GM21515 (cell line): ENCODE measurements at regions not wholly inside any gene's neighbourhood (a gene's known extent, or its start where the extent isn't known, plus 50 kb on each side); places are given as distances from the start of the nearest gene placed in this dataset.
"Not testable (repeated sequence)": the region's sequence is repeated elsewhere in the genome, so short reads cannot be mapped to it uniquely, and the experiment has no call there.

Experiments used
- ATAC-seq: cut with Tn5 transposase; IDR thresholded peaks from one replicate; pipeline ENCODE4 v1.9.1; 2021; ENCODE audit not compliant: unreplicated experiment

DNA sequence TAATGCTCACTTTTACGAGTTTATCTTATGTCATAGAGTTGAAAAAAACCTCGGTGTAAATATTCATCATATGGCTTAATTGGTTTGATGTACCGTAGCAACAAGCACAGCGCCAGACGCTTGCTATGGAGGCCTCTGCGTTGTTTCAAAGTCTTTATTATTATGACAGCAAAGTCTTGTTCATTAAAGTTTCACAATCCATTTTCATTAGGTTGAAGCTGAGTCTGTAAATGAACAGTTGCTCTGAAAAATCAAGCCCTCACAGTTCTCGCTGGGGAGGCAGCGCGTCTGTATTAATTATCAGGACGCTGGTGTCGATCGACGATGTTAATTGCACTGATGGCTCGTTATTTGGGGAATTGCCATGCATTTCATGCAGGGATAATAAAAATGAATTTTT is 185.6 kb downstream of the INSC start:
- ATAC-seq = no peak

DNA sequence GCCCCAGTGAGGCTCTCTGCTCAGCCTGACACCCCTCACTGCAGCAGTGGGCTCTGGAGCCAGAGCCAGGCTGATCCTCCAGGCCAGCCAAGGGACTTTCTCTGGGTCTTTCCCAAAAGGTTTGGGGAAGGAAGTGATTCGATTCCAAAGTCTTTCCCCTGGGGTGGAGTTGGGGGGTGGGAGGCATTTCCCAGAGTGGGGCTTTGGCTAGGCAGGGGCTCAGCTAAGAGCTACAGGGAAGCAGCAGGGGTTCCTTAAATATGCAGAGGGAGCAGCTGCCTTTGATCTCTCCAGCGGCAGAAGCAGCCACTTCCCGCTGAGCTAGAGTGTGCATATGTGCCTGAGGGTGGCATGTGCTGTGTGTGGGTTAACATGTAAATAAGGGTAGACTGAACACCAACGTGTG is 192.9 kb downstream of the INSC start:
- ATAC-seq = no peak

DNA sequence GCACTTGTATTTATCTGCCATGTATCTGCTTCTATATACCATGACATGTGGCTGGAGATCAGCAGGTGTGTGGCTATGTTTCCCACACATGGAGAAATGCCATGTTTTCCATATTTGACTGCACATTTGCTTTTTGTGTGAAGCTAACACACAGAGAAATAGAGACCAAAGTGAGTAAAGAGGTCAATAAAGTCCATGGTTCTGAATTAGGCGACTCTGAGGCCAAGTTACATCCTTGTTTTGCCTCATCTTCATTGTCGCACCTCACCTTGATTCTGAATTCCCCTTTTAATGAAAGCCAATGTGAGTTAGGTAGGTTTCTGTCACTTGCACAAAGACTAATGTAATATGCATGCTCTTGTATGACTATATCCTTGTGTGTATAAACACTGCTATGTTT is 194.1 kb downstream of the INSC start:
- ATAC-seq = no peak

DNA sequence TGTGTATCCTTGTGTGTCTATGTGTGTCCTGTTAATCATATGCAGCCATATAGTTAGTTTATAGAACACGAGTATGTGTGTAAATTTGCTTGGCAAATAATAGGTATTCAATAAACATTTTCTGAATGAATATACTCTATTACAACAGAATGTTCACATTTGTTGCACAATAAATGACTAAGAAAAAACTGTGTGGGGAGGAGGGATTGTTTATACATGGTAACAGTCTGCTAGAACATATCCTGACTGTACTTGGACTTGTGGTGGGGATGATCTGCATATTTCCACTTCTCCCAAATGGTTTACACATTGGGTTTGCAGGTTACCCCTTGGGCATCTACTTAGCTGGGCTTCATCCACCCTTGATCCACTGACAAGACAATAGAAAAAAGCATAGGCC is 194.6 kb downstream of the INSC start:
- ATAC-seq = no peak

DNA sequence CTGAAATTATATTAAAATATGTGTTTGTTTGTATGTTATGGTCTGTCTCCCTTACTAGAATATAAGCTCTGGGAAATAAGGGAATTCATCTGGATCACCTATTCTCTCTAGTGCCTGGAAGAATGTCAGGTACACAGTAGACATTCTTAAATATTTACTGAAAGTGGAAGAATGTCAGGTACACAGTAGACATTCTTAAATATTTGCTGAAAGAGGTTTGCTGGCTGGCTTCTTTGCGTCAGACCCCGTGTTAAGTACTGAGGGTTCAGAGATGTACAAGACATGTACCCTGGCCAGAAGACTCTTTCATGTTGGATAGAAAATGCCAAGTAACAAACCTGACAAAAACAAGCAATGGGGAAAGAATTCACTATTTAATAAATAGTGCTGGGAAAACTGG is 199.1 kb downstream of the INSC start:
- no peak for ATAC-seq

DNA sequence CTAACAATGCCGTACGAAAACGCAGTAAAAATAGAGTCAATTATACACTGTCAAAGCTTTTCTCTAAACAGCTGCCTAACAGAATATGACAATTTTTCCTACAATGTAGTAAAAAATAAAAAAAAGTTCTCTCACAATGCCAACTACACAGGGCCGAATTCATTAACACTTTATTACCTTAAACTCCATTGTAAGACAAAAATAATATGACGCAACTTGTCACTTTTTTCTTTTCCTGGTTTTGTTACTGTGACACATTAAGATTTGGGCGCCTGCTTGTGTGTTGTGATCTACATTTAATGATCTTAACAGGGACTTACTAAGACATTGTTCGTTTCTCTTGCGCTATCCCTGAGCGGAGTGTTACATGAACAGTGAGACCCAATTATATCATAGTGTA is 204.1 kb downstream of the INSC start:
- ATAC-seq = no peak

DNA sequence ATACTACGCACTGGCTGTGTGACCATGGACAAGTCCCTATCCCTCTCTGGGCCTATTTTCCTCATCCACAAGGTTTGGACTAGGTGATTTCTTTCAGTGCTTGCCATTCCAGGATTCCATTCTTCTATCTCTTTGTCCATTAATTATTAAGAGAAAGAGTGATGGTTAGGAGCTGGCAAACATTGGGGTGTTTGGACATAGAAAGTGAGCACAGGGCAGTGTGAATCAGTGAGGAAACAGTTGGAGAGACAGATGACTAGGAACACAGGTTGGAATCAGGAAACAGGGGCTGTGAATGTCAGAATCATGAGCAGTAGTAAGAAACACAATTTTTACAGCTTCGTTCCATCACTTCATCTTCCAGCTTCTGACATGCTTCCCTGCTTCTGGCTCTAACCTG is 211.8 kb downstream of the INSC start:
- no peak for ATAC-seq

DNA sequence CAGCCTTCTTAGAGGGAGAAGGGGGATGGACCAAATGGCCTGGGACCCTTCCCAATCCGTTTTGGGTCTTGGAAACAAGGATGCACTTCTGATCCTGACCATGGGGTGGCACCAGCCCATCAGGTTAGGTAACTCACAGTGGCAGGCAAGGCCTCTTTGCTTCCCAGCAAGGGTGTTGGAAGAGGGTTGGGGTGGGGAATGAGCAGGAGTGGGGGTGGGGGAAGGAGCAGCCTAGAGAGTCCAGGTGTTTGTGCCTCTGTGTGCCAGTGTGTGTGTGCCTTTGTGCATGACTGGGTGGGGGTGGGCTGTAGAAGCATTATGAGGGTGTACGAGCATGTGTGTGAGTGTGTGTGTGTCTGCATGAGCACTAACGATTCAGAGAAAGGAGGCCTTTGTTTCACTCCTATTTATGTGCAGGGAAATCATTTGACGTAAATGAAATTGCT is 213.1 kb downstream of the INSC start:
- peak; percentile 59 for ATAC-seq

DNA sequence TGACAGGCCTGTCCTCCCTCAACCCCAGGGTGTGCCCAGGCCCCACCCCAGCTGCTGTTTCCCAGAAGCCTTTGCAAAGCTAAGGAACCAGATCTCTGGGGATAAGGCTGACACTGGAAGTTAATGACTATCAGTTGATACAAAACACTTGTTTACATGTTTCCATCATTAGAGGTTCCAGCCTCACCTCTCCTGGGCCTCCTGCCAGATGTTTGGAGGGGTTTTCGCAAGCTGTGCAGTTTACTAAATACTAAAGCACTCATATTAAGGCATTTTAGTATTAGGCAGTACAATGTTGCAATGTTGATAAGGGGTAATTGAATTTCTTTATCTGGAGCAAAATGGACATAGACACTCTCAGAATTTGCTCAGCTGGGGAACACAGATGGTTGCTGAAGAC is 218.7 kb downstream of the INSC start:
- no peak for ATAC-seq

DNA sequence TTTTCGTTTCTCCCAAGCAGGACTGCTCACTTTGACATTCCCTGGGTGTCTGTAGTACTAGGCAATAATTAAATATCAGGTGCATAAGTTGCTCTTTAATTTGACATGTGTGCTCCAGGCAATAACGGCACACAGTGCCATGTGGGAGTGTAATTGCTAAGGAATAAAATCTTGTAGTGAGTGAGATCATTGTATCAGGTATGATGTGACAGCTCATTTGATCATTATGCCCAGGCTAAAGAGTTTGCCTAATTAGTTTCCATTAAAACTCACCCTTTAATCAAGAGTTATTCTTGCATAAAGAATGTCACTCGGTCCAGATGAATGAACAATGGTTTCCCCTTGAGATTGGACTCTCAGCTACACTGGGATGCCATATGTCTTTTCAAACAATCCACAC is 220.0 kb downstream of the INSC start:
- ATAC-seq = no peak

DNA sequence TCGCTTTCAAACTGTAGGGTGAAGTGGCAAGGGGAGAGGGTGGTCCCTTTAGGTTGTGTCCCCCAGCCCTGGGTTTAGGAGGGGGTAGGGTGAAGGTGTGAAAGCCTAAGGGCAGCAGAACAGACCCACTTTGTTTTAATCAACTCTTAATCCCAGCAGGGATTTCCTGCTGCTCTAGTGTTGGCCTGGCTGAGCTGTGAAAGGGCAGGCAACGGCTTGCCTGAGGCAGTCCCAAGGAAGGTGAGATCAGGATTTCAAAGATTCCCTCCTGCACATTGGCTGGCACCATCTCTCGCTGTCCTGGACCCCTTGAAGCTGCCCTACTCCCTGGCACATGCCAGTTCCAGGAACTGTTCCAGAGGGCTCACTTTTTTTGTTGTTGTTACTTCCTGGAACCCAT is 221.3 kb downstream of the INSC start:
- ATAC-seq = no peak

DNA sequence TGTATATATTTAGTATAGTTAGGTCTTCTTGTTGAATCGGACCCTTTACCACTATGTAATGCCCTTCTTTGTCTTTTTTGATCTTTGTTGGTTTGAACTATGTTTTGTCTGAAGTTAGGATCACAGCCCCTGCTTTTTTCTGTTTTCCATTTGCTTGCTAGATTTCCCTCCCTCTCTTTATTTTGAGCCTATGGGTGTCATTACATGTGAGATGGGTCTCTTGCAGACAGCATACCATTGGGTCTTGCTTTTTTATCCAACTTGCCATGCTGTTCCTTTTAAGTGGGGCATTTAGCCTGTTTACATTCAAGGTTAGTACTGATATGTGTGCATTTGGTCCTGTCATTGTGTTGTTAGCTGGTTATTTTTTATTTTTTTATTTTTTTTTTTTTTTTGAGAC is 224.6 kb downstream of the INSC start:
- no peak for ATAC-seq

DNA sequence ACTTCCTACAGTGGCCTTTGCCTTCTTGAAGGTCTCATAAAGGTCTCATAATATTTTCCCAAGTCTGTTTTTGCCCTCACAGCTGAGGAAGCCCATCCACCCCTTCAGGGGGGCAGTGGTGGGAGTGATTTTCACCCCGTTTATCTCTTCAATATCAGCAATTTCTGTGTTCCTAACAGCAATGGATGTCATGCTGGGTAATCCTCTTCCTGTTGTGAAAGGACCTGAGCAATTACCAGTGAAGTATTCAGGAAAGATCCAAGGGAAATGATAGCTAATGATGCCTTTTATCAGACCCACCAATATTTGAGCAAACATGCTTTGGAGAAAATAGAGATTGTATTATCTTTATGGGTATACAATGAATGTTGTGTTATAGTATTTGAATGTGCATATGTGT is 226.9 kb downstream of the INSC start:
- no peak for ATAC-seq

DNA sequence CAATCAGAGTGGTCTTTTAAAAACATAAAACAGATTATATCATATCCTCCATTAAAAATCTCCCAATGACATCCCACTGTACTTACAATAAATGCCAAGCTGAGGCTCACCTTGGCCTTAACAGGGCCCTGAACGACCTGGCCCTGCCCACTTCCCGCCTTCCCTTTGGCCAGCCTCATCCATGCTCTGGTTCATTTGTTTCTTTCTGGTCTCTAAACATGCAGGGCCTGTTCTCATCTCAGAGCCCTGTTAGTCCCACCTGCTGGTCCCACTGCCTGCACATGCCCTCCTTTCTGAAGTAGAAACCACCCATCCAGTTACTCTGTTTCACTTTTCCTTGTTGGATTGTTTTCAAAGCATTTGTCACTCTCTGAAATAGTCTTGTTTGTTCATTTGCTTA is 227.4 kb downstream of the INSC start:
- ATAC-seq = no peak

DNA sequence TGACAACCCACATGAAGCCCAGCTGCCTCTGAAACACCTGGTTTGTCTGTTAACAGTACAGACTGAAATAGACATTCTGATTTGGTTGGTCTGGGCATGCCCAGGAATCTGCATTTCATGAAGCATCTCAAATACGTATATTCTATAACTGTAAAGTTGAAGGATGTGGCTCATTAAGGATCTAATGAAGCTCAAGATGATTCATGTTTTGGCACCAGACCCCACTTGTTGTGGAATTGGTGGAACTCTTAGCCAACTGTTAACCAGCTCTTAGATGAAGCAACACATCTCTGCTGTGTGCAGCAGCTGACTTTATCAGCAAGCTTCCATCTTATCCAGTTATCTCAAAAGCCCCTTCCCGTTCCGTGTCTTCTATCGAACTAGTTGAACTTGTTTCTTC is 232.2 kb downstream of the INSC start:
- no peak for ATAC-seq

DNA sequence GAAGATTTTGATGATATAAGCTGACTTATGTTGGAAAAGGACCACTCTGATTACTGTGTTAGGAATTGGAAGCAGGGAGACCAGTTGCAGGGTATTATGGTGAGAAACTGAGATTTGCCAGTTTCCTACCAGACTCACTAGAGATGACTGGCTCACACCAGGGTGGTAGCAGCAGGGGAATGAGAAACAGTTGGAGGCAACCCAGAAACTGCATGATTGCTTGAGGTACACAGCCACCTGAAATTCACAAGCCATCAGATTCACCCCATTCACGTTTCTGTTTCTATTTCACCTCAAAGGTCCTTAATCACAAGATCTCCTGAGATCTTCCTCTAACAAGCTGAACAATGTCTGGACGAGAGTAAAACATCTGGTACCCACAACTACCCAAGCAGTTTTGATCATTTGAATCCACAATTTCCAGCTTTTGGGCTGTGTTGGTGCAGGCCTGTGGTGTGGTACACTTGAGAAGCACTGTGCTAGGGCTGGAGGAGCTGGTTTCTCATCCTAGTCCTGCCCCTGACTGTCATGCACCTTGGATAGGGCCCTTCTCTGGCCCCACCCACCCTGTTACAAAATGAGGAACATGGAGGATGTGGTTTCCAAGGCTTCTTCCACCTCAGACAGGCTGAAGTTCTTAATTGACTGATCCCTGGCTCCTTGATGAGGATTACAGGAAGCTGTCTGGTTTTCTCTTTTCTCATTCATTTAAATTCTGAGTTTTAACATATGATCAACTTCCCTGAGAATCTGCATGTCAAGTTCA is 233.4 kb downstream of the INSC start:
- no peak for ATAC-seq

DNA sequence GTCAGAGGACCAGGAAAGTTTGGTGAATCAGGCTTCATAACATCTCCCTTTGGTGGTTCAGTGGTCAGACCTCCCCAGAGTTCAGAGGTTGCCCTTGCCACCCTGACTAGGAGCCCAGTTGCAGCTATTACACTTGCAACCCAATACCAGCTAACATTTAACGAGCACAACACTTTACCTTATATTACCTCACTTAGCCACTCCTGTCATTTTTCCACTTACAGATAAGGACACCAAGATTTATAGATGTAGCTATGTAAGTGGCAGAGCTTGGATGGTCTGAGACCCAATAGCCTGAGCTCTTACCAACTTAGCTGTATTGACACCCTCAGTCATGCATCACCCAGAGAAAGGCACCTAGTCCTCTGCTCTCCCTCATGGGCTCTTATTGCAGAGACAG is 234.7 kb downstream of the INSC start:
- no peak for ATAC-seq

DNA sequence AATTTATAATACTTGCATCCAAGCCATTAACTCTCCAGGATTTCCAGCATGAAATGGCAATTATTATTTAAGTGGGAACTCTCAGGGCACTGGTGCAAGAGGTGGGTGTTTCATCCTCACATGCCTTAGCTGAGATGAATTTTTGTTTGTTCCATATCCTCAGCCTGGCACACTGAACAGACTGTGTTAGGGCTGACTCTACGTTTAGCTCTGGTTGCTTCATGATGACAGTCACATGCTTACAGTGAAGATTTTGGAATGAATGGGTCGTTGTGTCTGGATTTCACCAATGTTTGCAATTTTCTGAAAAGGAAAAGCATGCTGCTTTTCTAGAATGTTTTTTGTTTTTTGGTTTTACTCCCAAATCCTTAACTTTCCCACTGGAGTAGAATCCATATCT is 246.6 kb downstream of the INSC start:
- ATAC-seq = no peak

DNA sequence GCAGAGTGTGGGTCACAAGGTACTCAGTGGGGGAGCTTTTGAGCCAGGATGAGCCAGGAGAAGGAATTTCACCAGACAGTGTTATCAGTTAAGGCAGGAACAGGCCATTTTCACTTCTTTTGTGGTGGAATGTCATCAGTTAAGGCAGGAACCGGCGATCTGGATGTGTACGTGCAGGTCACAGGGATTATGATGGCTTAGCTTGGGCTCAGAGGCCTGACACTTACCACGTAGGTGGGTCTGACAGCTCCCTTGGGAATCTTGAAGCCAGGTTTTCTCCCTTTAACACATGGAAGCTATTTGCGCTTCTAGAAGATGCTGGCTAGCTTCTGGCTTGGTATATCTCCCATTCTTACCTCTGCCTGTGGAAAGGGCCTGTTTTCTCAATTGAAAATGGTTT is 250.6 kb downstream of the INSC start:
- ATAC-seq = not testable (repeated sequence)

DNA sequence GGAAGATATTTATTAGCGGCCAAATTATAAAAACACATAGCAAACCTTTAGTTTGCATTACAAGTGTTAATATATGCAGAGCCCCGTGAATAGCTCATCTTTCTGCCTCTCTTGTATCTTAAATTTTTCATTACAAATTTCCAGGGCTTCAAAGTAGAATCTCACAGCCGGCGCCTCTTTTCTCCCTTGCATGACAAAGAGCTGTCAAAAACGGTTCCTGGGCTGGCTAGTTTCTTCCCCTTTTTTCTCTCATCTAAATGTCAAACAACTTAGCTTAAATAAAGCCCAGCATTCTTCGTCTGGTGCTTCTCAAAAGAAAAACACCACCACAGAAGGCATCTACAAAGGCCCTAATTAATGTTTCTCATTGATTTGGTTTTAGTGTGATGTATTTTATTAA is 253.0 kb downstream of the INSC start:
- ATAC-seq = no peak

DNA sequence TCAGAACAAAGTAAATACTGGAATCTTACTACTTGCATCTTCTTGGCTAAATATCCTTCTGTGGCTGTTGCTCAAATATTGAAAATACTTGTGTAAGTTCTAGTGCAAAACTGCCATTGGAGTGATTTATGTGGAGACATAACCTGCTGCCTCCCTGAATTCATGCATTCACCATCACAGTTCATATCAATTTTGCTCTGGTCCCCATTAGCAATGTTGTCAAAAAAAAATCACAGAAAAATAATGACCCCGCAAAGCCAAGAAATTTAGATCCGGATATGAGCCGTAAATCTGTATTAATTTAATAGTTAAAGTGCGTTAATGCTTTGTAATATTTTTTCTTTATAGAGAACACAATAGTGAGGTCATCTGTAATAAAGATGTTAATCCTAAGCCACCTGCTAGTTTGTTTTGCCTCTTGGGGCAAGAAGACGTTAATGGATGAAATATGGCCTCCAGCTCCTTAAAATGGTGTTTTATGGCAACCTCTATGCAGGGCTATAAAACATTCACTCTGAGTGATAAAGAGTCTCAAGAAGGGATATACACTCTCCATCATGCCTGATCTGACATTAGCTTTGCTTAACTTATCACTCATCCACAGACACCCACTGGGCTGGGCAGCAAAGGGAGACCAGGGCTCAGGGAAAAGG is 255.9 kb downstream of the INSC start:
- ATAC-seq = no peak

DNA sequence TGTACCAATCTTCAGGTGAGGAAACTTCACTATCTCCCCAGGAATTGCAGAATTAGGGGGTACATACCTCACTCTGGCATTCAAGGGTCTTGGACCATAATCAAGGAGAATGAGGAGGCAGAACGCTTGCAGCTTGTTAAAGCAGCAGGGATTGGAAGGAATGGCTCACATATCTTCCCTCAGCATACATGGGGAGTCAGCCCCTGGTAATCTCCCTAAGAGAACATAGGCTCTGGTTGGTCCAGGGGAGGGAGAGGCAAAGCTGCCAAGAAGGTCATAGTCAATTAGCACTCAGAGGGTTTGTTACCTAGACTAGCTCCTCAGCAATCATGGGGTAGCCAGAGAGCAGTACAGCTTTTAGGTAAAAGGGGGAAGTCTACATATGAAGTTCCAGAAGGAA is 256.8 kb downstream of the INSC start:
- no peak for ATAC-seq

DNA sequence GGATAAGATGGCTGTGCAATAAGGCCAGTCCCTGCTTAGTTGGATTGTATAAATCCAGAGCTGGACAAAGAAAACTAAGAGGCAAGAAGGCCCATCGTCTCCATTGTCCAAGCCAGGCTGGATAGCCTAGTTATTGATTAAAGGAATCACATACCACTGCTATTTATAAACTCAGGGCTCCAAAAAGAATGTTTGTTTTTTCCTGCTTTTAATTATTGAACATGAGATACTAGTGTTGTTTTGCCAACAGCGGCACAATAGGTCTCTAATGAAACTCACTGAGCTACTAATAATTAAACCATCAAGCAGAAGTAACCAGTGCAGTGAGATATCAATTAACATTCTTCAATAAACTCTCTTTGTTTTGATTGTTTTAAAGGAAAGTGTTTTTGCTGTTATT is 259.7 kb downstream of the INSC start:
- ATAC-seq = no peak
